RPMI8226 (cell line): ENCODE measurements at regions not wholly inside any gene's neighbourhood (a gene's known extent, or its start where the extent isn't known, plus 50 kb on each side); places are given as distances from the start of the nearest gene placed in this dataset.

Source experiments
- DNase-seq: peaks from one replicate; pipeline ENCODE4 v3.0.0-alpha.2; 2015

DNA sequence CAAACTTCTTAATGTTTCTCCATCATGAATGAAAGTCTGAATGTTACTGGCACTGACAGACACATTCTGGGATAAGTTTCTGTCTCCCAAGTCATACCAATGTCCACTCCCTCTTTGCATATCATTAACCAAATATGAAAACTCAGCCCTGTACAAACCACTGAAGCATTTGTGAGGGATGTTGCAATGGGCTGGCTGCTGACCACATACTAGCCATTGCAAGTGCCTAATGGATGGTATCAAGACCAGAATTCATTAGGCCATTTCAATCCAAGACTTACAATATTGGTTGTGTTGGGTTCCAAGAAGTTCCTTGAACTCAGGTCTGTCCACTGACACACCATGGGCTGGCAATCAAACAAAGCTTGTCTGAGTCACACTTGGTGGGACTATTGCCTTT is 73.8 kb downstream of the CBLN2 start:
- DNase-seq: no peak

- DNase-seq: no peak
Measured at GRCh38 chr18:72468021-72468710, 76.0 kb downstream of the CBLN2 start.

DNA sequence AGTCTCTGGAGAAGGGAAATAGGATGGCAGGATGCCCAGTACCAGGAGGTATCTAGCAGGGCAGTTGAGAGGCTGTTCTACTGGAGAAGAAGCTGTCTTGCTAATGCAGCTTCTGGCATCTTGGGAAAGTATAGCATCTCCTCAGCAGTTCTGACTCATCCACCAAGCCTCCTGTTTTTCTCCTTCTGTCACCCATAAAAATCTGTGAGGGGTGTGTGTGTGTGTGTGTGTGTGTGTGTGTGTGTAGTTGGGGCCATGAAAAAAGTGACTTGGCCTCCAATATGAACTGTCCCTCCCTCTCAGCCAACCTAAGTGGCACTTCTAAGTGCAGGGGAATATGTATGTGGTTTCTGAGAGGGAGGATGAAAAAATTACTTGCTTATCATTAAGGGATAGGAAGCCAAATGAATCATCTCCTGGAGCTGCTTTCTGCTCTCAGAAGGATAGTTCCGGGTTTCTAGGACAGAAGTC is 83.9 kb downstream of the CBLN2 start:
- no peak for DNase-seq

DNA sequence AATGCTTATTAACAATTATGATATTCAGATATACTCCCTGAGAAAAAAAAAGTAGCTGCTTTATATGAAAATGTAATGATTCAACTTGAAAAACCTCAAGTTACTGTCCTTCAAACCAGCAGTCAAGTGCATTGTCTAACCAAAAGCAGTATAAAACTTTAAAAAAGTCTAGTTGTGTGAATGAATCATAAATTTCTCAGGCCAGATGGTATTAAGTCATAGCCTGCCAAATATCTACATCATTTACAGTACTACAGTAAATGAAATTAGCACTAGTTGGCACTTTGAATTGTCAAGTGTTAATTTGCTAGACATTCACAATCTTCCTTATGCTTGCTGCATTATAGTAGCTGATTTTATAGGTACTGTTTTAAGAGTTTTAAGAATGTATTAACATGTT is 85.9 kb downstream of the CBLN2 start:
- DNase-seq: no peak

- DNase-seq: no peak
Measured at GRCh38 chr18:72456802-72457201, 87.3 kb downstream of the CBLN2 start.

DNA sequence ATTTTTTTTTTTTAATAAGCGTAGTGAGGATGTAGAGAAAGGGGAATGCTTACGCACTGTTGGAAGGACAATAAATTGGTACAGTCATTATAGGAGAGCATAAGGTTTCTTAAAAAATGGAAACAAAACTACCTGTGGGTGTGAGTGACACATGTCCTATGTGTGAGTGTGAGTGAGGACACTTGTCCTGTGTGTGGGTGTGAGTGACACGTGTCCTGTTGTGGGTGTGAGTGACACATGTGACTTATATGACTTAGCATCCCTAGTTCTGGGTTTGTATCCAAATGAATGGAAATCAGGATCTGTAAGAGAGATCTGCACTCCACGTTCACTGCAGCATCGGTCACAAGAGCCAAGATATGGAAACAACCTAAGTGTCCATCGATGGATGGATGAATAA is 91.8 kb downstream of the CBLN2 start:
- DNase-seq: no peak

- no peak for DNase-seq
Measured at GRCh38 chr18:72444798-72445155, 99.4 kb downstream of the CBLN2 start.

DNA sequence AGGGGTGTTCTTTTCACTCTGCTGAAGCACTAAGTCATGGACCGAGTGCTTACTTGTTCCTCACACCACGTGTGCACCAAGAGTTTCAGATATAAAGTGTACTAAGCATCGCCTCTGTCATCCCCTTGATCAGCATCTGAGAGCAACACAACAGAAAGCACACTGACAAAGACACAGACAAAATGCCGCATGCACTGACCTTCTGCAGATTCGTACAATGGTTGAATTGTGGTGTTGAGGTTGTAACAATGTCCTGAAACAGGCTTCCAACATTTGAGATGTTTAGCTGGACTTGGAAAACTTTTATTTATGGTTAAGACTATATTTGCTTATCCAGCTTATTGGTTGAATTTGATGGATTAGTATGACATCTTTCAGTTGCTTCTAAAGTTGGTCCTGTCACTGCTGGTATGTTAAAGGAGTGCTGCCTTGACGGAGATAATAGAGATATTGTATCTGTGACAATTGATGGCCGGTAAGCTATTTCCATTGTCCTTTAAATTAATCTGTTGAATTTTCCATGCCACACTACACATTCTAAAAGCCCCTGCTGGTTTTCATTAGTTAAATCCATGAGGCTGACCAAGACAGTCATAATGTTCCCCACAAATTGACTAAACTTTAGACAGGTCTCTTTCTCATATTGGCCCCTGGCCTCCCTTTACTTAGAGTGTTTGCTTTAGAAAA is 99.9 kb downstream of the CBLN2 start:
- DNase-seq: no peak

GRCh38 chr18:72436401-72436800 is 107.7 kb downstream of the CBLN2 start:
- DNase-seq: no peak

GRCh38 chr18:72433756-72434155 is 110.4 kb downstream of the CBLN2 start:
- DNase-seq: no peak

DNA sequence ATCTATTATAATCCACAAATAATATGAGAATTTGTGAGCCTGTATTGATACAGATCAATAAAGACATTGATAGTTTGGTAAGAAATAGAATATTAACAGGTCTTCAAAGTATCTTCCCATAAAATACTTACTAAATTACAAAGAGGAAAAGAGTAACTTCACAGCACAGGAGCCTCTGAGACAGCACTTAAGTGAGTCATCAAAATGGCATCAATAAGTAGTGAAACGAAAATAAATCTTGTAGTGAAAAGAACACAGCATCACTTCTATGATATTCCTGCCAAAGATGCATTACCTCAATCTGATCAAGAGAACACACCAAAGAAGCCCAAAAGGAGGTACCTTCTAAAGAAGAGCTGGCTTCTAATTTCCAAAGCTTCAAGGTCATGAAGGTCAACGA is 116.4 kb downstream of the CBLN2 start:
- DNase-seq: no peak

GRCh38 chr18:72419914-72420313 is 124.2 kb downstream of the CBLN2 start:
- DNase-seq: no peak

GRCh38 chr18:72412927-72413326 is 131.2 kb downstream of the CBLN2 start:
- DNase-seq: no peak

DNA sequence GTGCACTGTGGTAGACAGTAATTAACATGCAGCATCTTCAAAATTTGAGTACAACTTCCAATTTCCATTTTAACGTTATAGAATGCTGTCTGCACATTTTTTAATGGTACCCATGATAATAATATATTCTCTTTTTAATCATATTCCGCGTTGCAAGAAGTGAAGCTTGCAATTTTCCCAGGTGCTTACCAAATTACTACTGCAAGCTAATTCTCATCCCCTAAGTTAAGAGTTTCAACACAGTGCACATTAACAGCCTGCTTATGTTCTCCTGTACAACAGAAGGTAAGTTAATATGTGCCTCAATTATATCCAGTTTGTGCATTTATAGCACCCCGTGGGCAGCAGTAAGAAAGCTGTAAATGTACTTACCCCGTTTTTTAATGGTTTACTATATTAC is 132.9 kb downstream of the CBLN2 start:
- no peak for DNase-seq

DNA sequence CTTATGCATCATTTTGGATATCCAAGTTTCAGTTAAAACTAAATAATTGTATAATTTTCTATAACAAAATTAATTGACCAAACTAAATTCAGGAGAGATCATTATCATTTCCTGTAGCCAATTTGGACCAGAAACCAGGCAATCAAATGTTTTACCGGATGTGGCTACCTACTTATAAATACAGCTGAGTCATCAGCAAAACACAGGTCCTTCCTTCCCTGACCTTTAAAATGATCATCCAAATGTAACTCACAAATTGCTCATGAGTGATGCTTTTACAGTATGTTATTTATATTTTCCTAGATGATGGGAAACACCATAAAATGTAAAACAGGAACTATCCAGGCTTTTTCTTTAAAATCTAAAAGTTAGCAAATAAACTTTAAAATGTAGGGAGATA is 133.7 kb downstream of the CBLN2 start:
- DNase-seq: no peak

- no peak for DNase-seq
Measured at GRCh38 chr18:72409903-72410302, 134.2 kb downstream of the CBLN2 start.

DNA sequence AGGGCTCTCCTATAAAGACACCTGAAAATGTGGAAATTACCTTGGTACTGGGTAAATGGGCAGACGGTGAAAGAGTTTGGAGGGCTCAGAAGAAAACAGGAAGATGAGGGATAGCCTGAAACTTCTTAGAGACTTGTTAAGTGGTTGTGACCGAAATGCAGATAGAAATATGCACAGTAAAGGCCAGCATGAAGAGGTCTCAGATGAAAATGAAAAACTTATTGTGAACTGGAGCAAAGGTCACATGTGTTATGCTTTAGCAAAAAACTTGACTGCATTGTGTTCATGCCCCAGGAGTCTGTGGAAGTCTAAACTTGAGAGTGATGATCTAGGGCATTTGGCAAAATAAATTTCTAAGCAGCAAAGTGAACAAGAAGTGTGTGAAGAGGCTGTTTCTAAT is 137.1 kb downstream of the CBLN2 start:
- no peak for DNase-seq

DNA sequence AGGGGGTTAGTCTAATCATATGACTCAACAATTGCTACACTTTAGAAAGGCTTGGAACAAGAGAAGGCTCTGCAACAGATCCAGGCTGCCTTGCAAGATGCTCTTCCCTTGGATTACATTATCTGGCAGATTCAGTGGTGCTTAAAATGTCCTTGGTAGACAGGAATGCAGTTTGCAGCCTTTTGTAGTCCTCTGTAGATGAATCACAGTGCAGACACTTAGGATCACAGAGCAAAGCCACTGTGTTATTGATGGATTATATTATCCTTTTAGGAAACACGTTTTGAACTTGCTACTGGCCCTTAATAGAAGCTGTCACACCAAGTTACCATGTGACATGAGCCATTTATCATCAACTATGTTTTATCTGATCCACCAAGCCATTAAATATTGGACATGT is 152.2 kb downstream of the CBLN2 start:
- no peak for DNase-seq

DNA sequence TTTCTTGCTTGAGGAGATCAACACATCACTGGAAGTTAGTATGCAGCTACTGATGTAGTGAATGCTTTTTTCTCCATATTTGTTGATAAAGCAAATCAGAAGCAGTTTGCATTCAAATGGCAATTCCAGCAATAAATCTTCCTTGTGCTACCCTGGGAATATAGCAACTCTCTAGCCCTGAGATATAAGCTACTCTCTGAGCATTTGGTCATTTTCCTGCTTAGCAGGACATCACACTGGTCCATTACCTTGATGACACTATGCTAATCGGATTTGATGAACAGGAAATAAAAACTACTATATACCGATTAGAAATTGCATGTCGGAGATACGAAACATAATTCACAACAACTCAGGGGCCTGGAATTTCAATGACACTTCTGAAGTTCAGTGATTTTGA is 152.7 kb downstream of the CBLN2 start:
- no peak for DNase-seq

GRCh38 chr18:72378016-72378415 is 166.1 kb downstream of the CBLN2 start:
- DNase-seq: no peak

- DNase-seq: no peak
Measured at GRCh38 chr18:72376256-72376655, 167.9 kb downstream of the CBLN2 start.

DNA sequence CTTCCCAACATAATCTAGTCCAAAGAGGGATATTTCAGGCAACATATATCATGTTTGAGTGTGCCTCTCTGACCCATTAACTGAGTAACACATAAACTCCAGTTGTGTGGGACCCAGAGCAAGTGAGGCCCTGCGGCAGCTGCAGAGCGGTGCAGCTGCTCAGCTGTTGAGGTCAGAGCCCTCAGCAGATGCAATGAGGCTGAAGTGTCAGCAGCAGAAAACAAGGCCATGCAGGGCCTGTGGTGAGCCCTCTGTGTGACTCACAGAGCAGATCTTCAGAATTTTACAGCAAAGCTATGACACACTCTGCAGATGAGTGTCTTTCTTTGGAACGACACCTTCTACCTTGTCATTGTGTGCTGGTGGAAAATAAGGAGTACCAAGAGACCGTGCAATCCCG is 168.5 kb downstream of the CBLN2 start:
- no peak for DNase-seq

DNA sequence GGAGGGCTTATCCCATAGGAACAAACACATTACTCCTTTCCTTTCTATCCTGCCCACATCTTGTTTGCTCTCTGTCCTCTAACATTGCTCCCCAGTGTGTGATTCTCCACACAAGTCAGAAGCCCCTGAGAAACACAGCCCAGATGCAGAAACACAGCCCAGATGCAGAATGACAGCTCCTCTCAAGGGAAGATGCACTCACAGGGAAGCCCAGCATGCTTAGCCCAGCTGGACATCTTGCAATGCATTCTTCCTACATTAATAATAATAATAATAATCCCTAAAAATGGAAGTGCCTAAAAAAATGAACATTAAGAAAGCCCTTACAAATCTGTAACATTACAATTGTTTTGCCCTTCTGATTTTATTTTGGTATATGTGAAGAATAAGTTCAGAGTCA is 172.1 kb downstream of the CBLN2 start:
- no peak for DNase-seq

DNA sequence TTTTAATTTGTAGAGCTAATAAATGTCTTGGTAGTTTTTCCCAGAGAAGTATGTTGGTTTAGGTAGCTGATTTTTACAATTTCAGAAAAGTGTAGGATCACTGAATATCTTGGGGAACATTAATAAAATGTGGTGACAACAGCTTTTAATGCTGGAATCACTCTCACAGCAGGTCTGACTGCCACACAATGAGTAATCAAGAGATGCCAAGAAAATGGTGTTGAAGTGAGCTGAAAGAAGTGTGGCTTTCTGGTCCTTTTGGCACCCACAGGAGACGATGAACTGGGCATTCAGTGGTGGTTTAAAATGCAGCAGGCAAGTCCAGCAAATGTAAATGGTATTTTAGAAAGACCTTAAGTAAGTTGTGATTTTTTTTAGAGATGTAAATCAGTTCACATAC is 175.8 kb downstream of the CBLN2 start:
- DNase-seq: no peak

DNA sequence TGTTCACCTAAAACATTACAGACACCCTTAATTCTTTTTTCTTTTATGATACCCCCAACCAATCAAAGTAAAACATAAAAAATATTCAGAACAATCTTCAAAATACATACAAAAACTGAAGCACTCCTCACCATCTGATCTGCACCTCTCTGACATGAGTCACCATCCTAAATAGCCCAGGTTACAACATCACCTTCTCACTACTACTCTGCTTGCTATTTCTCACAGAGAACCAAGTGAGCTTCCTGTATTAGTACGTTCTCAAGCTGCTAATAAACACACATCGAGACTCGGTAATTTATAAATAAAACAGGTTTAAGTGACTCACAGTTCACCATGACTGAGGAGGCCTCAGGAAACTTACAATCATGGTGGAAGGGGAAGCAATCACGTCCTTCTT is 183.5 kb downstream of the CBLN2 start:
- DNase-seq: no peak
